HG03520 (cell line): ENCODE measurements at regions not wholly inside any gene's neighbourhood (a gene's known extent, or its start where the extent isn't known, plus 50 kb on each side); places are given as distances from the start of the nearest gene placed in this dataset.

Experiments used
- ATAC-seq: cut with Tn5 transposase; IDR thresholded peaks from one replicate; pipeline ENCODE4 v1.9.1; 2021; ENCODE audit warnings: mild to moderate bottlenecking, moderate library complexity; ENCODE audit not compliant: unreplicated experiment

GRCh38 chr15:39167164-39168058 is 413.5 kb upstream of the THBS1 start:
- ATAC-seq: no peak

GRCh38 chr15:39171944-39172368 is 408.9 kb upstream of the THBS1 start:
- ATAC-seq: no peak

GRCh38 chr15:39172380-39173281 is 408.2 kb upstream of the THBS1 start:
- ATAC-seq: no peak

- ATAC-seq: no peak
Observed at GRCh38 chr15:39173426-39173825, 407.5 kb upstream of the THBS1 start.

- ATAC-seq: no peak
Observed at GRCh38 chr15:39174332-39174731, 406.5 kb upstream of the THBS1 start.

- ATAC-seq: no peak
Observed at GRCh38 chr15:39176030-39176429, 404.8 kb upstream of the THBS1 start.

GRCh38 chr15:39177561-39177960 is 403.3 kb upstream of the THBS1 start:
- ATAC-seq: no peak

GRCh38 chr15:39180030-39180429 is 400.8 kb upstream of the THBS1 start:
- no peak for ATAC-seq

- ATAC-seq: no peak
Observed at GRCh38 chr15:39180483-39180933, 400.4 kb upstream of the THBS1 start.

- ATAC-seq: no peak
Observed at GRCh38 chr15:39181056-39181747, 399.7 kb upstream of the THBS1 start.

GRCh38 chr15:39181940-39182339 is 398.9 kb upstream of the THBS1 start:
- no peak for ATAC-seq

- ATAC-seq: no peak
Observed at GRCh38 chr15:39183164-39183881, 397.6 kb upstream of the THBS1 start.

- ATAC-seq: no peak
Observed at GRCh38 chr15:39184701-39185390, 396.0 kb upstream of the THBS1 start.

- ATAC-seq: no peak
Observed at GRCh38 chr15:39188314-39188713, 392.6 kb upstream of the THBS1 start.

- no peak for ATAC-seq
Observed at GRCh38 chr15:39188930-39189329, 391.9 kb upstream of the THBS1 start.

- ATAC-seq: no peak
Observed at GRCh38 chr15:39191871-39192291, 389.0 kb upstream of the THBS1 start.

GRCh38 chr15:39192351-39192750 is 388.5 kb upstream of the THBS1 start:
- no peak for ATAC-seq

- ATAC-seq: no peak
Observed at GRCh38 chr15:39192979-39193560, 387.8 kb upstream of the THBS1 start.

- ATAC-seq: no peak
Observed at GRCh38 chr15:39193611-39194010, 387.3 kb upstream of the THBS1 start.
